CD4-positive, alpha-beta T cell treated with Interleukin-12 subunit alpha and Interleukin-12 subunit beta, for 1 hour (primary cell): ENCODE measurements at regions not wholly inside any gene's neighbourhood (a gene's known extent, or its start where the extent isn't known, plus 50 kb on each side); places are given as distances from the start of the nearest gene placed in this dataset.

Source experiments
- DNase-seq: peaks from one replicate; pipeline ENCODE4 v3.0.0-alpha.2; 2020

DNA sequence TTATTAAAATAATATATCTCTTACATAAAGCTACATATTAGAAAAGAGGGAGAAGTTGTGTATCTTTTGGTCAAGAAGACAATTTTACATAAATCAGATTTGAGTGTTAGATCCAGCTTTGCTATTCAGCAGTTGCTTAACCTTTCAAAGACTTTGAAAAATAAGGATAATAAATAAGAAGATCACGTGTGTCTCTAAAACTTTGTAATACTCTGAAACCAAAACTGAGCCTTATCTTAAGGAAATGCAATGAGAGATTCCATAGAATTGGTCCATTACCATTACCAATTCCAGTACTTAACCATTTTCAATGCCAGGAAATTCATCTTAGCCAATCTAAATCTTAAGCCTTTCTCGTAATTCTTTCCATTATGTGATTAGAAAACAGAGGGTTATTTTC, 89.2 kb upstream of the COL5A2 start:
- no peak for DNase-seq

DNA sequence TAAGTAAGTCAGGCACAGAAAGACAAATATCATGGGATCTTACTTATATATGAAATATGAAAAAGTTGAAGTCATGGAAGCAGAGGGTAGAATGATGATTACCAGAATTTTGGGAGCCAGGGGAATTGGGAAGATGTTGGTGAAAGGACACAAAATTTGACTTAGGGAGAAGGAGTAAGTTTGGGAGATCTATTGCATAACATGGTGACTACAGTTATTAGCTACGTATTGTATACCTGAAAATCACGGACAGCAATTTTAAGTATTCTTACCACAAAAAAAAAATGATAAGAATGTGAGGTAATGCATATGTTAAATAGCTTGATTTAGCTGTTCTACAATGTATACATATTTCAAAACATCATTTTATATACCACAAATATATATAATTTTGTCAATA, 94.2 kb upstream of the COL5A2 start:
- no peak for DNase-seq

DNA sequence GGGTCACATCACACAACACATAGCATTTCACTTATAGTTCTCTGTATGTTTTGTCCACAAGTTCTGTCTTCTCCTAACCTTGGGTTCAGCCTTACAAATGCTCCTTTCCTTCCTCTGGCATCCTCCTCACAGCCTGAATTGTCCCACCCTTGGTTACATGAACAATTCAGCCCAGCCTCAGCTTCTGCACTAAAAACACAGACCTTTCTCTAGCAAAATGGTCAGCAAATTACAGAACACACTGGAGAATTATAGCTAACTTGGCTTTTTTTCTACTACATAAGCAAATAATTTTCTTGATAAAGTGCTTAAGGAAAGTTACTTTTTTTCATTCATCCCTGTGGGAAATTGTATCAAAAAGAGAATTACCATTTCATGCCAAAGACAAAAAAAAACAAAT, 94.8 kb upstream of the COL5A2 start:
- DNase-seq, result no peak

DNA sequence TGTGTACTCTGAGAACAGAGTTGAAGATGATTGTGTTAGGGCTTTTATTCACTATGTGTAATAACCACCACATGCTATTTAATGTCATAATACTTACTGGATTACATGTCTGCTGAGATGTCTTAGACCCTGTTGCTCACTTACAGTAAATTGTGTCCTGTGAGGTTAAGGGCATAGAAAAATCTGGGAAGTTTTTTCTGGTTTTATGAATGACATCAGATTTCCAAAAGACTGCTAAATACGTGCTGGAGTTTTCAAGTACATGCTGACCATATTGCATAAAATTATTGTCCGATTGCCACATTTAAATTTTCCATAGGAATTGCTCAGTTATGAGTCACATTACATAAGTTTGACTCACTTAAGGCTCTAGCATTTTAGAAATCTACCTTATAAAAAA, 96.7 kb upstream of the COL5A2 start:
- DNase-seq, result no peak

DNA sequence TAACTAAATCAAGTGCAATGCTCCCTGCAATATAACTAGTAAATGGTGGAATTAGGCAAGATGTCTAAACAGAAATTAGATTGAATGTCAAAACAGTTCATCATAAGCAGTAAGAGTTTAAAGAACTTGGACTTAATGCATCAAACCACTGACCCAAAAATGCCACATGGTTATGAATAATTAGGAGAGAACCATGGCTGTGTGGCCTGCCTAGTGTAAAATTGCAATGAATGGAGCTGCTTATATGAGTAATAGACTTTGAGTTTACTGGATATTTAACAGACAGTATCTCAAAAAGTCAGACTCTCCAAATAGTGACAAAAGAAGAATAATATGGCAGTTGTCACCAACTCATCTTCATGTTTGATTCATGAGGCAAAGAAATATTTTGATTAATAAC, 101.6 kb upstream of the COL5A2 start:
- DNase-seq, result no peak

DNA sequence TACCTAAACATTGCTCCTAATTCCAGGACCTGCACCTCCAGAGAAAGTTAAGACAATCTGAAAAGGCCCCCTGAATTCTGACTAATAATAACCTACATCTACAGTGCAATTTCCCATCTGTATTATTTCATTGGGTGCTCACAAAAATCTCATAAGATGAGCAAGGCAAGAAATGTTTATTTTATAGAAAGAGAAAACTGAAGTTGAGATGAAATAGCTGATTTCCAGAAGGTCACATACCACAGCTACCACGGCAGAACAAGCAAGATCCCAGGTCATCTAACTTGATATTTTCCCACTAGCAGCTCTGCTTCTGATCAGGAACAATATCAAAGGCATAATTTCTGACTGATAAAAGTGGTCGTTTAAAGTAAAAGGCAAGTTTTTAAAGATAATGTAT, 105.8 kb upstream of the COL5A2 start:
- DNase-seq, result no peak

DNA sequence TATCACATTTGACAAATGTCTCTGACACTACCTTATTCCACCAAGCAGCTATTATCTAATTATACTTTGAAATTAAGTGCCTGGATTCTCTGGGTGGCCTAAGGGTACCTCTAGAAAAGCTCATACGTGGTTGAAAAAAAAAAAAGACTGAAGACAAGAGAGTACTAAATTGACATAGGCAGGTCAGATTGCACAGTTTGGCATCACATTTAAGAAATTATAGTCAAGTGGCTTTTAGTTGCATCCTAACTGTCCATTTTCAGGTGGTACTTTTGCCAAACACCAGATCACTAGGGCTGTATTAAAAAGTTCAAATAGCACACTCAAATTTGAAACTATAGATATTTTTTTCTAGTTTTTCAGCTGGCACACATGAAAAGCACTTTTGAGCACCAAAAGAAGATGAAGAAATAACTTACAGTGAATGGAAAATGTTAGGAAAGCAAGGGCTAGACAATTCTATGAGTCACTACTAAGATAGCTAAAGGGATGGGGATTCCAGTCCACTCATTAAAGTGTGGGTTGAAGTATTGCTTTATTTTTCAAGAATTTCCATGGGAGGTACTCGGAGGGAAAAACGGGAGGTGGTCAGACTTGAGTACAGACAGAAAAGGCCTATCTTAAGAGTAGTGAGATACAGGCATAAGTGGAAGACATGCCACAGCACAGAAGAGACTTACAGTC, 106.5 kb upstream of the COL5A2 start:
- no peak for DNase-seq

DNA sequence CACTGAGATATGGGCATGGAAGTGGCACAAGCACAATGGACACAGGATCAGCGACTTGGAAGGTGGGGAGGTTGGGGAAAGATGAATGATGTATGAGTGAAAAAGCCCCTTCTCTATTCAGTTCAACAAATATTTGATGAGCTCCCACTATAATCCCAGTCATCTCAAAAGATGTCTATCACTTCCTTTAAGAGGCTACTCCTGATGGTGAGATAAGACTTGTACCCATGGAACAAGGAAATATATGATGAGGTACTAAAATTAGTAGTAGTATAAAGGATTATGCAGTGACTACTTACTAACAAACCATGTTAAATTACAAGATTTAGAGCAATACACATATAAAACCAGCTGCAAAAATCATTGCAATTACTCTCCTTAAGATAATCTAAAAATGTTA, 107.8 kb upstream of the COL5A2 start:
- DNase-seq, result no peak

DNA sequence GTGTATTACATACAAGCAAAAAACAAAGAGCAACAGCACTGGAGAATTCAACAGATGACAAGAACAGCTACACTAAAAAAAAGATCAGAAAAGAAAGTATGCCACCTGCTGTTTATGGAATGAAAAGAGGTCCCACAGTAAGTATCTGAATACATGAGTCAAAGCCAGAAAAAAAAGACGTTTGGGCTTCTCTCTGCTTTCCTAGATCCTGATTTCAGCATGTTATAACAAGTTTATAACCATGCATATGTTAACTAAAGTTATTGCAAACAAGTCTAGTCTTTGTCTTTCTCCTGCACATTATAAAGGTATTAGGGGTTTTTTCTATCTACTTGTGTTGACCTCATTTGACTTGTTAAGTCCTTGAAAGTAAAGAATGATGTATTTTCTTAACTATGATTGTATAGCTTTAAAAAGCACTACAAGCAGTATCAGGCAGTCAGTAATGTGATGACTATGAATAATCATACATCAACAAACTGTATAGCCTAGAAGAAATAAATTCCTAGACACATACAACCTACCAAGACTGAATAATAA, 108.5 kb upstream of the COL5A2 start:
- DNase-seq, result peak; percentile 32

DNA sequence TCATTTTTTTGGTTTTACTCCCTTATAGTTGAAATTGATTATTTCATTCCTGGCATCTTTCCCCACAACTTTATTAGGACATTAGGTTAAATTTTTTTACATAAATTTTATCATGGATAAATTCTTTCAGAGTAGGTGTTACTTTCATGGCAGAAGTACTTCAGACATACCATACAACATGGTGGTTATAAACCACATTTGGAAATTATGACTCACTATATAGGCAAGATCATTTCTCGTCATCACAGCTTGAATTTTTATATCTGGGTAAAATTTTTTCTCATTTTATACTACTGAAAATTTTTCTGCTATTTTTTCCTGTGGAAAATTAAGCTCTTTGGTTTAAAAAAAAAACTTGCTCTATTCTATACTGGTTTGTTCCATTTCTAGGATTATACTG, 111.9 kb upstream of the COL5A2 start:
- no peak for DNase-seq

DNA sequence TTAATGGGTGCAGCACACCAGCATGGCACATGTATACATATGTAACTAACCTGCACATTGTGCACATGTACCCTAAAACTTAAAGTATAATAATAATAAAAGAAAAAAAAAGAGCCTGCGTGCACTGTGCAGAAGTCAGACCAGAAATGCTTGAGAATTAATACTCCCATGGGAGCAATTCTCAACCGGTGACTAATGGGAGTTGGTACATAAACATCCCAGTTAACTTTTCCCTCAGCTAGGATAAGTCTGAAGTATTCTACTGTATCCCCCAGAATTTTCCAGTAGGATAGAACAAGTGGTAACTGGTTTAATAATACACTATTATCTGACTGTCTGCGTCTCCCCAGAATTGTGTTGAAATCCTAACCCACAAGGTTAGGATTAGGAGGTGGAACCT, 113.6 kb upstream of the COL5A2 start:
- no peak for DNase-seq

DNA sequence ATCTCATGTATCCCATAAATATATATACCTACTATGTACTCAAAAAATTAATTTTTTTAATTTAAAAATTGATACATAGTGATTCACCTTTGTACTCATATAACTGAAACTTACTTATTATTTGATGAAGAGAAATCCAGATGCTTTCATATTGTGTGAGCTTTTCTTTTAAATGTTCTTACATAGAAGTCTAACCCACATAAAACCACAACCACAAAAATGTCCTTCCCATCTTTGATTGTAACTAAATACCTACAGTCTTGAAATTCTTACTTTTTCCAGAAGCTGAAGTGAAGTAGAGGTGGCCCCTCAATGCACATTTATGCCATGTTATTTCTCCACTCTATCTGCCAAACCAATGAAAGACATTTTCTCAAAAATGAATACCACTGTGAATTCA, 117.9 kb upstream of the COL5A2 start:
- no peak for DNase-seq

DNA sequence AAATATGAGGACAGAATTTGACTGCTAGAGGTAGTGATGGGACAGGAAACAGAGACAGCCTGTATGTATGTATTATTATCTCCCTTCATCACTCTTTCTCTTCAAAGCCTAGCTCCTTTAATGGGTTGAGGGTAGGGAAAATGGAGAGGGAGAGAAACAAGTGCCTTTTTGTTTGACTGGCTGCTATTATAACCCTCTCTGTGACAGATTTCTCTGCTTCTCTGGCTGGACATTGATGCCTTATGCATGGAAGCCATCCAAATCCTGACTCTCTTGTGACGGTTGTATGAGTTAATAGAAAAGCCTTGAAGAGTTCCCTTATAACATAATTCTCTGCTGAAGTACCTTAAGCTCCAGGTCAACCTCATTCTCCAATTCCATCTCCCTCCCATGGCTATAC, 118.5 kb upstream of the COL5A2 start:
- DNase-seq, result no peak

DNA sequence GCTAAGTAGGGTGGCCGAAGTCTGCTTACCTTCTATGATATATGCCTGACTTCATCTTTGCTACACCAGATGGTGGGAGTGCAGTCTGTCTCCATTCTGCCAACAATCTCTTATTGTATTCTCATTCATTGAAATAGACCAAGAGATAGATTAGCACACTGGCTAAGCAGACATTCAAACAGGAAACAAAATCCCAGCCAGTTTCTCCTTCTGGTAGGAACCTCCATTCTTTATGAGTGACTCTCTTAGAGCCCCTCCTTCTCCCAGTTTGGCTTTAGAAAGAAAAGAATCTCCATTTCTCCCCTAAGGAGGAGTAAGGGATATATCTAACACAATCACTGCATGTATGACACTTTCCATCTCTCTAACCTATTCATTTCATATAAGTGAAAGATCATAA, 118.9 kb upstream of the COL5A2 start:
- DNase-seq, result no peak

DNA sequence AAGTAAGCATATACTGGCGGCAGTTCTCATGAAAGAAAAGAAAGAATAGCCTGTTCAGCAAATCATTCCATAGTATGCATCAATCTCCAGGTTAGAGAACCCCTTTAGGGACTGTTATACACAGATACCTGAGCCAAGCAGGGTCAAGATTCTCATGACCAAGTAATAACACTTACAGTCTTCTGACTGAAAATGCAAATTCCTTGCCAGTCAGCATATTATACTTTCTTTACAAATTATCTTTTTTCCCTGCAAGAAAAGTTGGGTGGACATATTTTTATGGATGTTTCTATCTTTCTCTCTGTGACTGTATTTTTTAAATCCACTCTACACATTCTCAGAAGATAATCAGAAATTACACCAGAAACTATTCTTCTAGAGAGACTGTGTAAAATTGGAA, 120.4 kb upstream of the COL5A2 start:
- no peak for DNase-seq

DNA sequence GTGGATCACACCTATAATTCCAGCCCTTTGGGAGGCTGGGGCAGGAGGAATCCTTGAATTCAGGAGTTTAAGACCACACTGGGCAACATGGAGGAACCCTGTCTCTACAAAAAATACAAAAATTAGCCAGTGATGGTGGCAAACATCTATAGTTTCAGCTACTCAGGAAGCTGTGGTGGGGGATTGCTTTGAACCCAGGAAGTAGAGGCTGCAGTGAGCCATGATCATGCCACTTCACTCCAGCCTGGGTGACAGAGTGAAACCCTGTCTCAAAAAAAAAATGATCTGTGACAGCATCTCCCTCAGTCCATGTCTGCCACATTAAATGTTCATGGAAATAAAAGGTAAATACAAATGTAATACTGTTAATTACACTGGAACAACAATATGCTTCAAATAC, 121.4 kb upstream of the COL5A2 start:
- DNase-seq, result peak; percentile 58

DNA sequence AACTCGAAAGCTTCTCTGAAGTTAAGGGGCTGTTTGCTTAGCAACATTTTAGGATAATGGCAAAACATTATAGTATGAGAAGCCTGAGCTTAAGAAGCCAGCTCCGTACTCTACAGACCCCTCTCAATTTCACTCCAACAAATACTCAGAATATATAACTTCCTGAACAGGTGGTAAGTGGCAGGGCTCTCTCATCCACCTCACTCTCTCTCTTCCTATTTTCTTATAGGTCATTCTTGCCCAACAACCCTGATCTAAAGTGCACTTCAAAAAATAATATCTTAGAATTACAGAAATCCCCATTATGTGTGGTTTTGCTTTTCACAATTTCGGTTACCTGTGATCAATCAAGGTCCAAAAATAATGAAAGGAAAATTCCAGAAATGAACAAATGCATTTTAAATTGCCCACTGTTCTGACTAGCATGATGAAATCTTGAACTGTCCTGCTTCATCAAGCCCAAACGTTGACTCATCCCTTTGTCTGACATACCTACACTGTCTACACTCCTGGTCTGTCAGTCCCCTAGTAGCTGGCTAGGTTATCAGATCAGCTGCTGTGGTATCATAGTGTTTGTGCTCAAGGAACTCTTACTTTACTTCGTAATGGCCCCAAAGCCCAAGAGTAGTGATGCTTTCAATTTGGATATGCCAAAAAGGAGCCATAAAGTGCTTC, 122.8 kb upstream of the COL5A2 start:
- DNase-seq, result no peak

DNA sequence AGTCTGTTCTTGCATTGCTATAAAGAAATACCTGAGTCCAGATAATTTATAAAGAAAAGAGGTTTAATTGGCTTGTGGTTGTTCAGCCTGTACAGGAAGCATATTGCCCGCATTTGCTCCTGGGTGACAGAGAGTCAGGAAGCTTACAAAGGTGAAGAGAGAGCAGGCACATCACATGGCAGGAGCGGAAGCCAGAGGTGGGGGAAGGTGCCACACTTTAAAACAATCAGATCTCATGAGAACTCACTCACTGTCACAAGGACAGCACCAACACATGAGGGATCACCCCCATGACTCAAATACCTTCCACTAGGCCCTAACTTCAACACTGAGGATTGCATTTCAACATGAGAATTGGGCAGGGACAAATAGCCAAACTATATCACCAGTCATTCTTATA, 124.8 kb upstream of the COL5A2 start:
- peak; percentile 62 for DNase-seq

DNA sequence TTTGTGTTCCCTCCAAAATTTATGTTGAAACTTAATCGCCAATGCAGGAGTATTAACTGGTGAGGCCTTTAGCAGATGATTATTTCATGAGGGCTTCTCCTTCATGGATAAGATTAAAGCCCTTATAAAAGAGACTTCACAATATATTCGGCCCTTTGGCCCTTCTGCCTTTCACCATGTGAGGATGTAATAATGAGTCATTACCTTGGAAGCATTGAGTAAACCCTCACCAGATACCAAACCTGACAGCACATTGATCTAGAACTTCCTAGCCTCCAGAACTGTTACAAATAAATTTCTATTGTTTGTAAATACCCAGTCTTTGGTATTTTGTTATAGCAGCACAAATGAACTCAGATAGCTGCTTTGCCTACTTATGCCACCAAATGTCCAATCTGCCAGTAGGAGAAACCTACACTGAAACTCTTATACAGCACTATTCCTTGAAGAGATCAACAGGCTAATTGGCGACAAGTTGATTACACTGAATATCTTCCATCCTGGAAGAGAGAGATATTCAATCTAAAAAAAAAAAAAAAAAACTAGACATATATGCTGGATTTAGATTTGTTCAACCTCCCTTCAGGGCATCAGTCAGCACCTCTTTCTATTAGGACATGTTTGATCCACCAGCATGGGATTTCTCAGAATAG, 125.9 kb upstream of the COL5A2 start:
- no peak for DNase-seq

DNA sequence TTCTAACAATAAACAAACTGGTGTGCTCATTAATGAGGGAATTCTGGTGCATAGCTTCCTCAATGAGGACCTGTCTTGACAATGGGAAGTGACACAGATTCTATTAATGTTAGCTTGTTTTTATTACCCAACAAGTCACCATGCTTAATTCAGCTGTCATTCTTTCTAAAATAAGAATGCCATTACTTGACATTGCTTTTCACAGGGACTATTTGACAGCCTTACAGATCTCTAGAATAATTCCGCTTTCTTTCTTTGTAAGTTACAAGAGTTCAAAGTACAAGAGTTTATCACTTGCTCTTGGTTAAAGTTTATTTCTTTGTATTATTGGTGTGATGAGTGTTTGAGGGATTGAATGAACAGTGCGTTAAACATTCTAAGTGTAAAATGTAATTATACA, 127.0 kb upstream of the COL5A2 start:
- no peak for DNase-seq

DNA sequence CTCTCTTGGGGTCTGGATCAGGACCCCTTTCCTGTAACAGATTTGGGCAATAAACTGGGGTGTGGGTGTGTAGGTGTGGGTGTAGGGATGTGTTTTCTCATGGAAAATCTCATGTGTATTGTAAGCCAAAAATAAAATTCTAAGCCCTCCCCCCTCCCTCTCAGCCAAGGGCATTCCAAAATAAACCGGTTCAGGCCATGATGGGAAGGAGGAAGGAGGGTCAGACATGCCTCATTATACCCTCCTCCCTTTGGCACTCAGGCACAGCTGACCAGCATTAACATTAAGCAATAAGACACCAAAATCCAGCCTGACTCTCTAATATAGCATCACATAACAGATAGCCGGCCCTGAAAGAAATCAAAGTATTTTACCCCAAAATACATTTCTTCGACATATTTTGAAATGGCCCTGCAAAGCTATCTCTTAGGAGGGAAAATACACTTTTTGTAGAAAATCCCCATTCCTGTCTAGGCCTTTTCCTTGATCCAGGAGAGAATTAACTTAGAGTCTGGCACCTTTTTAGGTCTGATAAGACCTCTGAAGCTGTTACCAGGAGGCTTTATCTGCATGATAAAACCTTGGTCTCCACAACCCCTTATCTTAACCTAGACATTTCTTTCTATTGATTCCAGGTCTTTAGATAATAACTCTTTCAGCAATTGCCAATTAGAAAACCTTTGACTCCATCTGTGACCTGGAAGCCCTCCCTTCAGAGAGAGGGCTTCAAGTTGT, 128.7 kb upstream of the COL5A2 start:
- DNase-seq, result no peak

DNA sequence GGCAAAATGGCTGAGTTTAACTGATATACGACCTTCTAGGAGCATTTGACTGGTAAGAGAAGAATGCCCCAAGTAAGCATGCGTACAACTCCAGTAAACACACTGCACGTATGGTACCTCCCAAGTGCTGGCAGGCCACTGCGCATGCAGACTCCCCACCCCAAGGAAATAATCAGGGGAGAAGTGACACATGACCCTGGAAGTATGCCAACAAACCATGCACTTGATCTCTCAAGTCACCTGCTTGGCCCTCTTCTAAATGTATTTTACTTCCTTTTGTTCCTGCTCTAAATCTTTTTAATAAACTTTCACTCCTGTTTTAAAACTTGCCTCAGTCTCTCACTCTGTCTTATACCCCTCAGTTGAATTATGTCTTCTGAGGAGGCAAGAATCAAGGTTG, 129.8 kb upstream of the COL5A2 start:
- DNase-seq, result no peak

DNA sequence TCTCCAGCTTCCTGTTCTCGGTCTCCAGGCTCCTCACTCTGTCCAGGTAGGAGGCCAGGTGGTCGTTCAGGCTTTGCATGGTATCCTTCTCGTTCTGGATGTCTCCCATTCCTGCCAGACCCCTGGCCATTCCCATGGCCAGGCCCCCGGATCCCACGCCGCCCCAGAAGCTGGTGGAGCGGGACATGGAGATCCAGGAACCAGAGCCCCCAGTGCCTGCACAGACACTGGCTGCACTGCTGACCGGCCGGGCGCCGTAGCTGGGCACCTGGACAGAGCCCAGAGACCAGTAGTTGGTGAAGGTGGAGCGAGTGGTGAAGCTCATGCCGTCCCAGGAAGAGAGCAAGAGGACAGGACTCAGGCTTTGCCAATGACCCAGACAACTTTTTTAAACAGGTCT, 129.1 kb upstream of the WDR75 start:
- no peak for DNase-seq

DNA sequence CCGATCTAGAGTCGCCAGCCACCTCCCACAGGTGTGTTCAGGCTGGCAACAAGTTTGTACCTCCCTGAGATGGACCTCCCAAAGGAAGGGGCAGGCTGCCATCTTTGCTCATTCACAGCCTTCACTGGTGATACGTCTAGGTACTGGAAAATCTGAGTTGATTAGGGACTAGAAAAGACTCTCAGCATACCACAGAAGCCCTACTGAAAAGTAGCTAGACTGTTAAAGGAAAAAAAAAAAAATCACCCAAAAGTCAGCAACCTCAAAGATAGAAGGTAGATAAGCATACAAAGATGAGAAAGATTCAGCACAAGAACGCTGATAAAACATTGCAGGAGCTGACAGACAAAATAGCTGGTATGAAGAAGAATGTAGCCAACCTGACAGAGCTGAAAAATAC, 128.6 kb upstream of the WDR75 start:
- no peak for DNase-seq
